A549 (cell line): ENCODE measurements at regions not wholly inside any gene's neighbourhood (a gene's known extent, or its start where the extent isn't known, plus 50 kb on each side); places are given as distances from the start of the nearest gene placed in this dataset.
A peak's percentile ranks its signal among the peaks of the same experiment; 100 is the strongest.

Experiments used
- ATAC-seq, 2 experiments: fragments of 200-7000 bp in 1 of 2; fragments of >200 bp in 1 of 2; cut with Nextera tagmentation in 1 of 2; cut with Tn5 transposase in 1 of 2; 3 replicates each; pipeline versions ENCODE4 v1.8.0 to v1.9.1; 2018 to 2020; ENCODE audit warnings: mild to moderate bottlenecking in 1 of 2, moderate library complexity in 1 of 2
- CTCF ChIA-PET: fragments of 300-600 bp; sonication (Branson Sonifier 250); formaldehyde crosslinking; extraction: SDS; loops from one replicate; lab custom pipeline; 2021; ENCODE audit warnings: antibody characterized with exemption, inconsistent platforms; lab: Yijun Ruan, JAX
- POLR2A ChIA-PET: fragments of 350-600 bp; formaldehyde crosslinking; extraction: SDS; loops from one replicate; lab custom pipeline; 2021; ENCODE audit warnings: antibody characterized with exemption, inconsistent platforms; lab: Yijun Ruan, JAX
- DNase-seq, 2 experiments: peaks; one replicate each; pipeline versions ENCODE4 v3.0.0 to v3.0.0-alpha.2; 2011 to 2016; ENCODE audit warnings: low read depth in 1 of 2, low spot score in 1 of 2
- FAIRE-seq: peaks from 2 replicates; lab custom pipeline; 2011; peaks lifted over from hg19 to GRCh38; lab: Jason Lieb, UNC
- H3K27ac ChIP-seq, 2 experiments: fragments of >200 bp; sonication (Bioruptor Twin); formaldehyde crosslinking; 3 replicates each; pipeline ENCODE4 v1.5.1; 2016 to 2017
- H3K4me1 ChIP-seq: fragments of >200 bp; sonication (Bioruptor Twin); formaldehyde crosslinking; 3 replicates; pipeline ENCODE4 v1.6.1; 2016
- H3K4me2 ChIP-seq: fragments of >200 bp; sonication (Bioruptor Twin); formaldehyde crosslinking; 3 replicates; pipeline ENCODE4 v1.6.1; 2016
- H3K4me3 ChIP-seq: fragments of >200 bp; sonication (Bioruptor Twin); formaldehyde crosslinking; 3 replicates; pipeline ENCODE4 v1.5.1; 2016
- H3K9me3 ChIP-seq: fragments of >200 bp; sonication (Bioruptor Twin); formaldehyde crosslinking; 3 replicates; pipeline ENCODE4 v1.6.1; 2016
- CBX2 ChIP-seq: fragments of 200-600 bp; sonication (generic); IDR thresholded peaks from 2 replicates; pipeline ENCODE4 v1.6.1; 2016; ENCODE audit warnings: low read depth, mild to moderate bottlenecking, borderline replicate concordance
- EP300 ChIP-seq, 2 experiments: fragments of >200 bp; sonication (Bioruptor Twin); formaldehyde crosslinking; IDR thresholded peaks; 2 replicates in 1 of 2; 3 replicates in 1 of 2; pipeline ENCODE4 v1.6.1; 2016 to 2017
- ESRRA ChIP-seq: fragments of 150-350 bp; IDR thresholded peaks from 2 replicates; pipeline ENCODE4 v1.6.1; 2014; ENCODE audit warnings: mild to moderate bottlenecking, low read length, borderline replicate concordance
- HEYL ChIP-seq: fragments of 250-450 bp; sonication (Bioruptor Pico); IDR thresholded peaks from 2 replicates; pipeline ENCODE4 v1.8.0; 2021; ENCODE audit warnings: mild to moderate bottlenecking, moderate library complexity
- HOXB5 ChIP-seq: fragments of 250-450 bp; sonication (Bioruptor Pico); IDR thresholded peaks from 2 replicates; pipeline ENCODE4 v1.5.0; 2020; ENCODE audit warnings: mild to moderate bottlenecking, moderate library complexity
- JUN ChIP-seq, 2 experiments: fragments of >200 bp; sonication (Bioruptor Twin); formaldehyde crosslinking; IDR thresholded peaks; 2 replicates in 1 of 2; 3 replicates in 1 of 2; pipeline ENCODE4 v1.6.1; 2016 to 2017
- MYC ChIP-seq: IDR thresholded peaks from 2 replicates; pipeline ENCODE4 v1.6.1; 2012; ENCODE audit warnings: mild to moderate bottlenecking, inconsistent platforms, low read length, improper control_type of control experiment, borderline replicate concordance
- NFE2L2 ChIP-seq: fragments of 150-350 bp; conservative IDR thresholded peaks from 2 replicates; pipeline ENCODE4 v1.6.1; 2014; ENCODE audit warnings: low read length
- POLR2AphosphoS2 ChIP-seq: conservative IDR thresholded peaks from 2 replicates; pipeline ENCODE4 v1.6.1; 2012; ENCODE audit warnings: low read length, improper control_type of control experiment, inconsistent platforms
- SREBF2 ChIP-seq: fragments of 450-650 bp; IDR thresholded peaks from 2 replicates; pipeline ENCODE4 v1.6.1; 2014; ENCODE audit warnings: mild to moderate bottlenecking, moderate library complexity
- TFCP2L1 ChIP-seq: fragments of 250-450 bp; sonication (Bioruptor Pico); IDR thresholded peaks from 2 replicates; pipeline ENCODE4 v1.5.0; 2021; ENCODE audit warnings: mild to moderate bottlenecking
- ZC3H11A ChIP-seq: fragments of 450-650 bp; IDR thresholded peaks from 2 replicates; pipeline ENCODE4 v1.6.1; 2014; ENCODE audit warnings: antibody characterized with exemption, mild to moderate bottlenecking
- ZNF302 ChIP-seq: fragments of 250-450 bp; sonication (Bioruptor Pico); IDR thresholded peaks from 2 replicates; pipeline ENCODE4 v1.9.0; 2021; ENCODE audit warnings: inconsistent platforms, mild to moderate bottlenecking, moderate library complexity
- WGBS: methylation state at CpG from one replicate; pipeline ENCODE4 v1.1.6; 2017; ENCODE audit errors: missing lambda C conversion rate; 5-methylcytosine and 5-hydroxymethylcytosine counted together
- TF ChIP-seq, protein P1 (sequence below): fragments of >200 bp; sonication (Bioruptor Twin); formaldehyde crosslinking; IDR thresholded peaks from 3 replicates; pipeline ENCODE4 v1.5.1; 2016
- TF ChIP-seq, protein P2 (sequence below): fragments of 150-350 bp; IDR thresholded peaks from 2 replicates; pipeline ENCODE4 v1.6.1; 2014; ENCODE audit warnings: low read depth, mild to moderate bottlenecking, low read length
- TF ChIP-seq, protein P3 (sequence below): fragments of 450-650 bp; IDR thresholded peaks from 2 replicates; pipeline ENCODE4 v1.6.1; 2014; ENCODE audit warnings: antibody characterized with exemption

DNA sequence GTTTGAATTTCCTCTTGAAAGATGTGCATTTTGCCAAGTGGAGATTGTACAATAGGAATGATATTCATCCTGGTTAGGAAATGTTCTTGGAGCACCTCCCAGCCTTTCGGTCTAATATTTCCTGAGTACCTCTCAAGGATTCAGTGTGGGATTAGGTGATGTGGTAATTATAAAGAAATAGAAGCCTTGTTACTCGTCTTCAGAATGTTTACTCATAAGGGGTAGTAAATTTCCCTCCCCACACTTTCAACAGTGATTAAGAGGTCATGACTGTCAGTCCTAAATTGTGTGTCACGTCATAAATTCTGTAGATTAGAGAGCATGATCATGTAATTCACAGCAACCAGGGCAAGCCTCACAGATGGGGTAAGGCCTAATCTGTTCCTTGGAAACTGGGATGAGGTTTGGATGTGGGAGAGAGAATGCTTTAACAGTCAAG is 633.1 kb upstream of the TBL1XR1 start:
- Histone ChIP-seq H3K27ac (peak overlapping the region; percentile 57 to 82), H3K4me2 (peak overlapping the region; percentile 38), H3K4me3 (no peak overlapping the region), H3K4me1 (peaks cover 47% of the 10 kb centered on the region), H3K9me3 (no peaks in the 10 kb centered on the region)
- POLR2A ChIA-PET, result no interaction called here
- FAIRE-seq (no peak), ATAC-seq (no peak), DNase-seq (no peak)
- CTCF ChIA-PET, result no interaction called here
- 25% methylated on average over 3 of the region's 3 CpGs for WGBS
- TF ChIP-seq NFE2L2, result no peak
- peak; percentile 32 to 51; a peak in 3 of 5 replicates for TF ChIP-seq EP300 (IDR thresholded peaks at IDR 0.05)

DNA sequence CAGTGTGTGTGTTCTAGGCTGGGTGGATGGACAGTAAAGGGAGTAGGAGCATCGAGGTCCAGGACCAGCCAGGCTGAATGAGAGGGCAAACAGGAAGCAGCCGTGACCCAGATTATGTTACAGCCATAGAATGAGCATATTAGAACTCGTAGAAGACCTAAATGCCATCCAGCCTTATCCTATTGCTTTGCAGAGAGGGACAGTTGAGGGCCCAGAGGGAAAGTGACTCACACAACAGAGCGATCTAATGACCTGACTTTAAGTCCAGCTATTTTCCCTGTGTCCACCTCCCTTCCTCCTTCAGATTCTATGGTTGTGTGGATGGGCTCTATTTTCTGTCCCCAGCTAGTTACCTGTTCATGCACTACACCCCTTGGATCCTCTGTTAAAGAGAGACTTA is 634.1 kb upstream of the TBL1XR1 start:
- ChIA-PET CTCF (interaction anchor here (0.5 kb wide), 1 partner anchor 171 kb away, joined by 3 read pairs; no protein-coding TSS in a partner anchor), POLR2A (no interaction called here)
- Histone ChIP-seq H3K9me3 (no peaks in the 10 kb centered on the region), H3K27ac (peak overlapping the region; percentile 57 to 82; a peak in 4 of 6 replicates), H3K4me1 (peaks cover 40% of the 10 kb centered on the region), H3K4me2 (no peak overlapping the region), H3K4me3 (no peak overlapping the region)
- no peak for TF ChIP-seq HEYL (CRISPR knock-in tag)
- TF ChIP-seq, protein P1, sequence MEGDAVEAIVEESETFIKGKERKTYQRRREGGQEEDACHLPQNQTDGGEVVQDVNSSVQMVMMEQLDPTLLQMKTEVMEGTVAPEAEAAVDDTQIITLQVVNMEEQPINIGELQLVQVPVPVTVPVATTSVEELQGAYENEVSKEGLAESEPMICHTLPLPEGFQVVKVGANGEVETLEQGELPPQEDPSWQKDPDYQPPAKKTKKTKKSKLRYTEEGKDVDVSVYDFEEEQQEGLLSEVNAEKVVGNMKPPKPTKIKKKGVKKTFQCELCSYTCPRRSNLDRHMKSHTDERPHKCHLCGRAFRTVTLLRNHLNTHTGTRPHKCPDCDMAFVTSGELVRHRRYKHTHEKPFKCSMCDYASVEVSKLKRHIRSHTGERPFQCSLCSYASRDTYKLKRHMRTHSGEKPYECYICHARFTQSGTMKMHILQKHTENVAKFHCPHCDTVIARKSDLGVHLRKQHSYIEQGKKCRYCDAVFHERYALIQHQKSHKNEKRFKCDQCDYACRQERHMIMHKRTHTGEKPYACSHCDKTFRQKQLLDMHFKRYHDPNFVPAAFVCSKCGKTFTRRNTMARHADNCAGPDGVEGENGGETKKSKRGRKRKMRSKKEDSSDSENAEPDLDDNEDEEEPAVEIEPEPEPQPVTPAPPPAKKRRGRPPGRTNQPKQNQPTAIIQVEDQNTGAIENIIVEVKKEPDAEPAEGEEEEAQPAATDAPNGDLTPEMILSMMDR, result no peak
- TF ChIP-seq NFE2L2, result no peak
- TF ChIP-seq, protein P2, sequence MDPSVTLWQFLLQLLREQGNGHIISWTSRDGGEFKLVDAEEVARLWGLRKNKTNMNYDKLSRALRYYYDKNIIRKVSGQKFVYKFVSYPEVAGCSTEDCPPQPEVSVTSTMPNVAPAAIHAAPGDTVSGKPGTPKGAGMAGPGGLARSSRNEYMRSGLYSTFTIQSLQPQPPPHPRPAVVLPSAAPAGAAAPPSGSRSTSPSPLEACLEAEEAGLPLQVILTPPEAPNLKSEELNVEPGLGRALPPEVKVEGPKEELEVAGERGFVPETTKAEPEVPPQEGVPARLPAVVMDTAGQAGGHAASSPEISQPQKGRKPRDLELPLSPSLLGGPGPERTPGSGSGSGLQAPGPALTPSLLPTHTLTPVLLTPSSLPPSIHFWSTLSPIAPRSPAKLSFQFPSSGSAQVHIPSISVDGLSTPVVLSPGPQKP, result no peak
- no peak for TF ChIP-seq HOXB5 (CRISPR knock-in tag)
- TF ChIP-seq ESRRA, result no peak
- no peak for TF ChIP-seq JUN (IDR thresholded peaks at IDR 0.05)
- ATAC-seq, result no peak
- WGBS, result 89% methylated on average over 4 of the region's 4 CpGs
- no peak for FAIRE-seq
- no peak for DNase-seq

DNA sequence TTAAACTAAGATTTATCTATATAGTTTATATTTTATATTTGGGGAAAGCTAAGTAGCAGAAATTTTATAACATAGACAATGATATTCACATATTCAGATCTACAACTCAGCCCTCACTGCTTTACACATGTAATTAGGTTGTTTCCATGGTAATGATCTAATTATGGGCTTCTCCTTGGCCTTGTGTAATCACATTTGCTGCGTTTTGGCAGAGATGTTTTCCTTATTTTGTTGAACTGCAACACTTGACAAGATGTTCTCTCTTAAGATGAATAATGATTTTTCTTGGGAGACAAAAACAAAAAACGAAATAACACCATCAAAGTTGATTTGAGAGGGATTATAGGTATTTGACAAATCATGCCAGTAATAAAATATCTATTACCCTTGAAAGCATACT is 635.6 kb upstream of the TBL1XR1 start:
- peaks cover 28% of the 10 kb centered on the region for H3K4me1 ChIP-seq
- H3K9me3 ChIP-seq, result no peaks in the 10 kb centered on the region
- H3K4me3 ChIP-seq, result no peak overlapping the region
- no peak for FAIRE-seq
- DNase-seq, result no peak
- no peak for ATAC-seq
- ChIA-PET POLR2A (no interaction called here), CTCF (no interaction called here)
- no peak overlapping the region for H3K4me2 ChIP-seq
- WGBS, result 61% methylated on average over 2 of the region's 2 CpGs
- H3K27ac ChIP-seq, result no peak overlapping the region
- TF ChIP-seq ZC3H11A, result no peak
- no peak for TF ChIP-seq MYC
- TF ChIP-seq SREBF2, result no peak
- TF ChIP-seq, protein P3, sequence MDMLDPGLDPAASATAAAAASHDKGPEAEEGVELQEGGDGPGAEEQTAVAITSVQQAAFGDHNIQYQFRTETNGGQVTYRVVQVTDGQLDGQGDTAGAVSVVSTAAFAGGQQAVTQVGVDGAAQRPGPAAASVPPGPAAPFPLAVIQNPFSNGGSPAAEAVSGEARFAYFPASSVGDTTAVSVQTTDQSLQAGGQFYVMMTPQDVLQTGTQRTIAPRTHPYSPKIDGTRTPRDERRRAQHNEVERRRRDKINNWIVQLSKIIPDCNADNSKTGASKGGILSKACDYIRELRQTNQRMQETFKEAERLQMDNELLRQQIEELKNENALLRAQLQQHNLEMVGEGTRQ, result no peak
- no peak for TF ChIP-seq TFCP2L1 (CRISPR knock-in tag)
- TF ChIP-seq CBX2, result no peak
- TF ChIP-seq, all 56 proteins: peak for 0

DNA sequence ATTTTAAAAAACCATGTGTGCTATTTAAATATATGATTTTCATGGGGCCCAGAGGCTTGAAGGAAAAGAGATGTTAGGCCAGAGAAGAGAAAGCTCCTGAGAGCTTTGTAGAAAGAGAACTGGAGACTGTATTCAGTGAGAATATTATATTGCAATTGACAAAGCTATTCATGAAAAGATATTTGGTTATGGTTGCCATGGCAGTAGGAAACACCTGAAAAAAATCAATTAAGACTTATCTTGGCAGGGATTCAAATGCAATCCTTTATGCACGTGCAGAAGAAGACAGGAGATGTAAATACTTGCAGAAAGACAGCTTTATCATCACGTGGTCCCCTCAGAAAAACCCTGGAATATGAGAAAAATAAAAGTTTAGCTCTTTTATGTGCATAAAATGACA is 636.0 kb upstream of the TBL1XR1 start:
- ATAC-seq, result no peak
- CTCF ChIA-PET, result no interaction called here
- 22% methylated on average over 2 of the region's 2 CpGs for WGBS
- 0 out of 6 replicates have a peak overlapping the region, but pooled peaks of 1 of the 2 experiments have one; percentile 31 for H3K27ac ChIP-seq
- H3K4me1 ChIP-seq, result peaks cover 23% of the 10 kb centered on the region
- H3K9me3 ChIP-seq, result no peaks in the 10 kb centered on the region
- TF ChIP-seq HOXB5 (CRISPR knock-in tag), result no peak
- no peak for TF ChIP-seq POLR2AphosphoS2
- TF ChIP-seq ZNF302, result no peak
- FAIRE-seq, result no peak
- POLR2A ChIA-PET, result no interaction called here
- H3K4me2 ChIP-seq, result no peak overlapping the region
- no peak for DNase-seq
- H3K4me3 ChIP-seq, result no peak overlapping the region
